Right atrium auricular region (tissue), 2 donors: ENCODE measurements at regions not wholly inside any gene's neighbourhood (a gene's known extent, or its start where the extent isn't known, plus 50 kb on each side); places are given as distances from the start of the nearest gene placed in this dataset.

Experiments
- DNase-seq: peaks from one replicate; pipeline ENCODE4 v3.0.0-alpha.2; 2019; ENCODE audit warnings: low spot score
- H3K27ac ChIP-seq, 2 donors: fragments of 200-600 bp; sonication (generic); 1 replicate in 1 of 2; 2 replicates in 1 of 2; pipeline ENCODE4 v1.5.1; 2016 to 2019
- H3K27me3 ChIP-seq, 2 donors: fragments of 200-600 bp; sonication (generic); one replicate each; pipeline versions ENCODE4 v1.5.1 to v1.6.0; 2017 to 2019
- H3K36me3 ChIP-seq: fragments of 200-600 bp; sonication (generic); one replicate; pipeline ENCODE4 v1.5.1; 2016
- H3K4me1 ChIP-seq, 2 donors: fragments of 200-600 bp; sonication (generic); one replicate each; pipeline versions ENCODE4 v1.5.1 to v1.6.0; 2017 to 2019
- H3K4me3 ChIP-seq, 2 donors: fragments of 200-600 bp; sonication (generic); 1 replicate in 1 of 2; 2 replicates in 1 of 2; pipeline ENCODE4 v1.5.1; 2017 to 2019; ENCODE audit warnings: mild to moderate bottlenecking in 1 of 2, moderate library complexity in 1 of 2
- H3K9me3 ChIP-seq, 2 donors: fragments of 200-600 bp; sonication (generic); one replicate each; pipeline ENCODE4 v1.5.1; 2019
- CTCF ChIP-seq, 2 donors: fragments of 200-600 bp; sonication (generic); IDR thresholded peaks; one replicate each; pipeline ENCODE4 v1.5.1; 2019; ENCODE audit warnings: antibody characterized with exemption in 2 of 2

DNA sequence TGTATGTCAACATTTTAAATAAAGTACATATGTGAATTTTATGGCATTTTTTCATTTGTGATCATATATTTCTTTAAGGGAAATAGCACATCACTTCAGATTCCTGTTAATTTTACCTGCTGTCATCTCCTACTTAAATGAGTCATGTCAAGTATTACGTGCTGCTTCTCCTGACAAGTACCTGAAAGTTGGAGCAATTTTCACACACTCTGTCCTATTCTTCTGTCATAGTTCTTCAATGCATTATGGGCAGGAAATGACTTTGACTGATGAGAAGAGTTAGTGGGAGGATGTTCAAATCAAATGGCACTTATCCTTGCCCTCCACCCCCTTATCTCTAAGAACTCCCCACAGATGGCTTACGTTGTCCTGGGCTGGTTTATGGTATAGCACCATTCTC lies 64.2 kb upstream of the SYTL5 start:
- H3K27ac ChIP-seq: no peak overlapping the region
- no peak for DNase-seq
- H3K9me3 ChIP-seq: no peaks in the 10 kb centered on the region
- H3K4me1 ChIP-seq: no peaks in the 10 kb centered on the region
- H3K4me3 ChIP-seq: no peak overlapping the region
- TF ChIP-seq CTCF (IDR thresholded peaks at IDR 0.05): no peak
- no peaks in the 10 kb centered on the region for H3K36me3 ChIP-seq
- peaks cover 0 to 5% of the 10 kb centered on the region in 2 donors for H3K27me3 ChIP-seq

DNA sequence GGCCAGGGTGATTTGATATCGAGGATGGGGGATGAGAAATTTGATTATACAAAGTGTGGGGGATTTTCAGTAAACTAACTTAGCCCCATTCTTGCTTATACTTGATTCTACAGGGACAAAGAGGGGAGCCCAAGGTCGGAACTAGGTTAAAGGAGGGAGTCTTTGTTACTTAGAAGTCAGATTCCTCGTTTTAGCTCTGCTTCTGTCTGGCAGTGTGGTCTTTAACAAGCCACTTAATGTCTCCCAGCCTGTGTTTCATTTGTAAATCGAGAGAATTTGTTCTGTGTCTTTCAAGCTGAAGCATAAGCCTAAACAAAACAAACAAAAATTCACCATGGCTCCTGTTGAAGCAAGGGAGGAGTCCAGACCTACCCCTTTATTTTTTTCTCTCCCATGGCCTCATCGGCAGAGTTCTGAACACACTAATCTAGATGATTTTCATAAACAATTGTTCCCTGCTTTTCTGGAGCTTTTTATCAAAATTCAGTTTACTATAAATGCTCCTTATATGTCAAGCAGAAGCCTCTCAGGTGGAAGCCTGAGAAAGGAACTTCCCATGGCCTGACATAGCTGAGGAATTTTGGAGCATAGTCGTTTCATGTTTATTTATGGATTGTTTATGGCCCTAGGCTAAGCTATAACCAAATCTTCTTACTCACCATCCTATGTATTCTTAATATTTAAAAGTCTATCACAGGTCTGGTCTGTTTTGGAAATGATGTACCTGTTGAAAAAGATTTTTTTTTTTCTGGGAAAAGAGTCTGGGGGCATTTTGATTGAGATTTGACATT lies 62.6 kb upstream of the SYTL5 start:
- H3K27me3 ChIP-seq: peaks cover 0 to 5% of the 10 kb centered on the region in 2 donors

GRCh38 chrX:37946197-37946596 lies 60.2 kb upstream of the SYTL5 start:
- Histone ChIP-seq H3K4me3 (no peak overlapping the region), H3K36me3 (no peaks in the 10 kb centered on the region), H3K27me3 (no peaks in the 10 kb centered on the region), H3K27ac (no peak overlapping the region), H3K9me3 (peaks cover 0 to 4% of the 10 kb centered on the region in 2 donors), H3K4me1 (no peaks in the 10 kb centered on the region)
- no peak for TF ChIP-seq CTCF (IDR thresholded peaks at IDR 0.05)
- DNase-seq: no peak

More for the DNA sequence above, 62.6 kb upstream of the SYTL5 start:
- no peak for DNase-seq
- no peaks in the 10 kb centered on the region for H3K4me1 ChIP-seq
- H3K9me3 ChIP-seq: peaks cover 0 to 3% of the 10 kb centered on the region in 2 donors
- H3K4me3 ChIP-seq: no peak overlapping the region
- TF ChIP-seq CTCF (IDR thresholded peaks at IDR 0.05): no peak
- H3K27ac ChIP-seq: no peak overlapping the region
- H3K36me3 ChIP-seq: no peaks in the 10 kb centered on the region

DNA sequence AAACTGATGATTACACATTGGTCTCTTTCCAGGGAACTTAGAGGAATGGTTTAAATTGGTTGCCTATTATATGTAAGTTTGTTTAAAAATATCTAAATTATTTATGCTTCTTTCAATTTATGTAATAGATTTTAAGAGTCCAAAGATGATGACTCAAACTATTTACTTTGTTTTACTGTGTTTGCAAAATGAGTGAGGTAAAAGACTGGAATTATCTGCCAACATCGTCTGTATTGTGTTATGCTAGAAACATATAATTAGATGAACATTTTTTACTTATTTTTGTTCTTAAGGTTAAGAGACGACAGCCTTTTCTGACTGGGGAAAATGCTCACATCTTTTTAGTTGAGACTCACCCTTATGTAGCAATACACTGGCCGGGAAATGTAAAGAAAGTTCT lies 51.1 kb upstream of the SYTL5 start:
- DNase-seq: no peak
- Histone ChIP-seq H3K27ac (no peak overlapping the region), H3K27me3 (no peaks in the 10 kb centered on the region), H3K4me3 (no peak overlapping the region), H3K36me3 (no peaks in the 10 kb centered on the region), H3K4me1 (no peaks in the 10 kb centered on the region), H3K9me3 (no peaks in the 10 kb centered on the region)
- TF ChIP-seq CTCF (IDR thresholded peaks at IDR 0.05): no peak

GRCh38 chrX:37956223-37956622 lies 50.1 kb upstream of the SYTL5 start:
- no peaks in the 10 kb centered on the region for H3K36me3 ChIP-seq
- H3K4me3 ChIP-seq: no peak overlapping the region
- H3K27ac ChIP-seq: no peak overlapping the region
- no peak for TF ChIP-seq CTCF (IDR thresholded peaks at IDR 0.05)
- no peaks in the 10 kb centered on the region for H3K4me1 ChIP-seq
- no peaks in the 10 kb centered on the region for H3K27me3 ChIP-seq
- DNase-seq: no peak
- peaks cover 0 to 4% of the 10 kb centered on the region in 2 donors for H3K9me3 ChIP-seq
